ENCODE measurements at regions not wholly inside any gene's neighbourhood (a gene's known extent, or its start where the extent isn't known, plus 50 kb on each side); places are given as distances from the start of the nearest gene placed in this dataset.

- H3K36me3 ChIP-seq (ENCODE audit: insufficient read depth, low read depth, low read length) = no peaks in the 10 kb centered on the region
- peaks cover 17% of the 10 kb centered on the region for H3K4me1 ChIP-seq (ENCODE audit: insufficient read depth, low read length)
- peak overlapping the region; percentile 6; the same call in 1 of the 2 replicates for H3K4me3 ChIP-seq (ENCODE audit: low read length)
- H3K9ac ChIP-seq (ENCODE audit: low read depth, low read length) = no peak overlapping the region
- peaks cover 57% of the 10 kb centered on the region for H3K27me3 ChIP-seq (ENCODE audit: insufficient read depth, low read length)
- no peak overlapping the region for H3K27ac ChIP-seq (ENCODE audit: low read length)
- no peaks in the 10 kb centered on the region for H3K9me3 ChIP-seq (ENCODE audit: insufficient read depth, low read depth, low read length)
These were observed 92.9 kb upstream of the UBL3 start for GRCh38 chr13:29943273-29943672.

GRCh38 chr13:29940715-29941114 lies 90.3 kb upstream of the UBL3 start:
- no peak overlapping the region for H3K9ac ChIP-seq (ENCODE audit: low read depth, low read length)
- no peaks in the 10 kb centered on the region for H3K36me3 ChIP-seq (ENCODE audit: insufficient read depth, low read depth, low read length)
- peaks cover 61% of the 10 kb centered on the region for H3K27me3 ChIP-seq (ENCODE audit: insufficient read depth, low read length)
- no peak overlapping the region for H3K4me3 ChIP-seq (ENCODE audit: low read length)
- no peak overlapping the region for H3K27ac ChIP-seq (ENCODE audit: low read length)
- peaks cover 26% of the 10 kb centered on the region for H3K4me1 ChIP-seq (ENCODE audit: insufficient read depth, low read length)
- no peaks in the 10 kb centered on the region for H3K9me3 ChIP-seq (ENCODE audit: insufficient read depth, low read depth, low read length)

GRCh38 chr13:29939158-29939557 lies 88.7 kb upstream of the UBL3 start:
- Histone ChIP-seq H3K27ac (ENCODE audit: low read length) (no peak overlapping the region), H3K4me1 (ENCODE audit: insufficient read depth, low read length) (peaks cover 33% of the 10 kb centered on the region), H3K27me3 (ENCODE audit: insufficient read depth, low read length) (peaks cover 52% of the 10 kb centered on the region)

GRCh38 chr13:29937841-29938240 lies 87.4 kb upstream of the UBL3 start:
- no peak overlapping the region for H3K4me3 ChIP-seq (ENCODE audit: low read length)
- no peak overlapping the region for H3K27ac ChIP-seq (ENCODE audit: low read length)
- no peak overlapping the region for H3K9ac ChIP-seq (ENCODE audit: low read depth, low read length)
- H3K27me3 ChIP-seq (ENCODE audit: insufficient read depth, low read length) = peaks cover 48% of the 10 kb centered on the region
- peaks cover 25% of the 10 kb centered on the region; the same call in 1 of the 2 replicates for H3K4me1 ChIP-seq (ENCODE audit: insufficient read depth, low read length)
- H3K36me3 ChIP-seq (ENCODE audit: insufficient read depth, low read depth, low read length) = no peaks in the 10 kb centered on the region
- H3K9me3 ChIP-seq (ENCODE audit: insufficient read depth, low read depth, low read length) = no peaks in the 10 kb centered on the region

More at GRCh38 chr13:29939158-29939557, 88.7 kb upstream of the UBL3 start:
- Histone ChIP-seq H3K9me3 (ENCODE audit: insufficient read depth, low read depth, low read length) (no peaks in the 10 kb centered on the region), H3K36me3 (ENCODE audit: insufficient read depth, low read depth, low read length) (no peaks in the 10 kb centered on the region), H3K9ac (ENCODE audit: low read depth, low read length) (no peak overlapping the region), H3K4me3 (ENCODE audit: low read length) (no peak overlapping the region)

- Histone ChIP-seq H3K36me3 (ENCODE audit: insufficient read depth, low read depth, low read length) (no peaks in the 10 kb centered on the region), H3K4me1 (ENCODE audit: insufficient read depth, low read length) (peaks cover 20% of the 10 kb centered on the region; the same call in 1 of the 2 replicates), H3K9me3 (ENCODE audit: insufficient read depth, low read depth, low read length) (no peaks in the 10 kb centered on the region), H3K9ac (ENCODE audit: low read depth, low read length) (no peak overlapping the region), H3K4me3 (ENCODE audit: low read length) (no peak overlapping the region), H3K27me3 (ENCODE audit: insufficient read depth, low read length) (peaks cover 44% of the 10 kb centered on the region), H3K27ac (ENCODE audit: low read length) (no peak overlapping the region)
These were observed 87.0 kb upstream of the UBL3 start for GRCh38 chr13:29937379-29937778.

- Histone ChIP-seq H3K4me1 (ENCODE audit: insufficient read depth, low read length) (peaks cover 20% of the 10 kb centered on the region; the same call in 1 of the 2 replicates), H3K27me3 (ENCODE audit: insufficient read depth, low read length) (peaks cover 40% of the 10 kb centered on the region), H3K4me3 (ENCODE audit: low read length) (no peak overlapping the region), H3K27ac (ENCODE audit: low read length) (no peak overlapping the region), H3K9me3 (ENCODE audit: insufficient read depth, low read depth, low read length) (no peaks in the 10 kb centered on the region), H3K9ac (ENCODE audit: low read depth, low read length) (no peak overlapping the region), H3K36me3 (ENCODE audit: insufficient read depth, low read depth, low read length) (no peaks in the 10 kb centered on the region)
These were observed 86.5 kb upstream of the UBL3 start for GRCh38 chr13:29936956-29937355.

GRCh38 chr13:29936051-29936813 lies 85.8 kb upstream of the UBL3 start:
- H3K27me3 ChIP-seq (ENCODE audit: insufficient read depth, low read length) = peaks cover 33% of the 10 kb centered on the region
- H3K9me3 ChIP-seq (ENCODE audit: insufficient read depth, low read depth, low read length) = no peaks in the 10 kb centered on the region
- H3K4me1 ChIP-seq (ENCODE audit: insufficient read depth, low read length) = peaks cover 20% of the 10 kb centered on the region; the same call in 1 of the 2 replicates
- H3K4me3 ChIP-seq (ENCODE audit: low read length) = no peak overlapping the region
- H3K9ac ChIP-seq (ENCODE audit: low read depth, low read length) = no peak overlapping the region
- H3K27ac ChIP-seq (ENCODE audit: low read length) = no peak overlapping the region
- no peaks in the 10 kb centered on the region for H3K36me3 ChIP-seq (ENCODE audit: insufficient read depth, low read depth, low read length)

- Histone ChIP-seq H3K27ac (ENCODE audit: low read length) (no peak overlapping the region), H3K4me3 (ENCODE audit: low read length) (no peak overlapping the region), H3K27me3 (ENCODE audit: insufficient read depth, low read length) (peaks cover 25% of the 10 kb centered on the region), H3K36me3 (ENCODE audit: insufficient read depth, low read depth, low read length) (no peaks in the 10 kb centered on the region), H3K4me1 (ENCODE audit: insufficient read depth, low read length) (peaks cover 20% of the 10 kb centered on the region; the same call in 1 of the 2 replicates), H3K9me3 (ENCODE audit: insufficient read depth, low read depth, low read length) (no peaks in the 10 kb centered on the region), H3K9ac (ENCODE audit: low read depth, low read length) (no peak overlapping the region)
These were observed 85.0 kb upstream of the UBL3 start for GRCh38 chr13:29935309-29935981.

GRCh38 chr13:29934531-29935308 lies 84.3 kb upstream of the UBL3 start:
- Histone ChIP-seq H3K4me1 (ENCODE audit: insufficient read depth, low read length) (peaks cover 20% of the 10 kb centered on the region; the same call in 1 of the 2 replicates), H3K9ac (ENCODE audit: low read depth, low read length) (no peak overlapping the region), H3K4me3 (ENCODE audit: low read length) (no peak overlapping the region), H3K36me3 (ENCODE audit: insufficient read depth, low read depth, low read length) (no peaks in the 10 kb centered on the region), H3K9me3 (ENCODE audit: insufficient read depth, low read depth, low read length) (no peaks in the 10 kb centered on the region), H3K27ac (ENCODE audit: low read length) (no peak overlapping the region), H3K27me3 (ENCODE audit: insufficient read depth, low read length) (peaks cover 21% of the 10 kb centered on the region)

GRCh38 chr13:29933401-29933800 lies 83.0 kb upstream of the UBL3 start:
- Histone ChIP-seq H3K9ac (ENCODE audit: low read depth, low read length) (no peak overlapping the region), H3K4me1 (ENCODE audit: insufficient read depth, low read length) (peaks cover 16% of the 10 kb centered on the region; the same call in 1 of the 2 replicates), H3K36me3 (ENCODE audit: insufficient read depth, low read depth, low read length) (no peaks in the 10 kb centered on the region), H3K9me3 (ENCODE audit: insufficient read depth, low read depth, low read length) (no peaks in the 10 kb centered on the region), H3K4me3 (ENCODE audit: low read length) (no peak overlapping the region), H3K27me3 (ENCODE audit: insufficient read depth, low read length) (peaks cover 14% of the 10 kb centered on the region), H3K27ac (ENCODE audit: low read length) (no peak overlapping the region)

GRCh38 chr13:29931696-29932095 lies 81.3 kb upstream of the UBL3 start:
- Histone ChIP-seq H3K9me3 (ENCODE audit: insufficient read depth, low read depth, low read length) (no peaks in the 10 kb centered on the region), H3K27ac (ENCODE audit: low read length) (no peak overlapping the region)

More at GRCh38 chr13:29931696-29932095, 81.3 kb upstream of the UBL3 start:
- Histone ChIP-seq H3K9ac (ENCODE audit: low read depth, low read length) (no peak overlapping the region), H3K36me3 (ENCODE audit: insufficient read depth, low read depth, low read length) (no peaks in the 10 kb centered on the region), H3K4me1 (ENCODE audit: insufficient read depth, low read length) (peaks cover 13% of the 10 kb centered on the region; the same call in 1 of the 2 replicates), H3K4me3 (ENCODE audit: low read length) (no peak overlapping the region), H3K27me3 (ENCODE audit: insufficient read depth, low read length) (peaks cover 9% of the 10 kb centered on the region)

Measured in iPS-20b (cell line).